Left renal cortex interstitium (tissue), 4 donors: ENCODE measurements at regions not wholly inside any gene's neighbourhood (a gene's known extent, or its start where the extent isn't known, plus 50 kb on each side); places are given as distances from the start of the nearest gene placed in this dataset.
"Not testable (repeated sequence)": the region's sequence is repeated elsewhere in the genome, so short reads cannot be mapped to it uniquely, and the experiment has no call there.

Experiments used
- DNase-seq, 4 donors: peaks; one replicate each; pipeline ENCODE4 v3.0.0-alpha.2; 2013; ENCODE audit warnings: low read depth in 4 of 4, low spot score in 2 of 4, missing footprints in 1 of 4

- no peak for DNase-seq
These were observed 487.4 kb downstream of the ADCYAP1 start for GRCh38 chr18:1392046-1392445.

DNA sequence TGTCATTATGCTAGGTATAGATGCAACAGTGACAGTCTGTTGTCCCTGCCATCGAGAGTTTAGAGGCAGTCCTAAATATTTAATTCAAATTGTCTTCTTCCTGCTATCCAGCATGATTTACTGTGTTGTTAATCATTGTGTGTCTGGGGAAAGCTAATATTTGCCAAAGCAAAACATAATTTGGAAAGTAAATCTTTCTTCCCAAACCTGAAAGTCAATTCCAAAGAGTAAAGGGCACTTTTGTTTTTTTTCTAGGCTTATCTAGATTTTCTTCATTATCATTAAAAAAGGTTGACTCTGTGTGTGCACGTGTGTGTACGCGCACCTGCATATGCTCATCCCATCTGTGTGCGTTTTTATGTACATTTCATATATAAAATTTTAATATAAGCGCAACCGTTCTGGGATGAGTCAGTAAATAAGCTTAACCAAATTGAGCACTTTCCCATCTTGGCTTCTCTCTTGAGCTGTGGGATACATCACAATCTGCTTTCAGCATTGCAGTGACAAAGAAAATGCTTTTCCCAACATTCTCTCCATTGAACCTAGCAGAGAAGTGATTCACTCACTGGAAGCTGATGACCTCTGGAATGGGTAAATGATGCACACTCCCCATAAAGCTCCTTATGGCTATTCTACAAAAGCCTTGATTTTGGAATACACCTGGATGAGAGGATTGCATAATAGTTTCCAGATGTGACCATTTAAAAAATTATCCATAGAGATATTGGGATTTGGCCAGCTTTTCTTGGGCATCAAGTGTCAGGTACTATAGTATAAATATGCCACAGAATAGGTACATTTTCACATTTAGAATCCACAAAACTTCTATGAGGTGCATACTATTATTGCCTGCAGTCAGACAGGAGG lies 488.4 kb downstream of the ADCYAP1 start:
- no peak for DNase-seq

DNA sequence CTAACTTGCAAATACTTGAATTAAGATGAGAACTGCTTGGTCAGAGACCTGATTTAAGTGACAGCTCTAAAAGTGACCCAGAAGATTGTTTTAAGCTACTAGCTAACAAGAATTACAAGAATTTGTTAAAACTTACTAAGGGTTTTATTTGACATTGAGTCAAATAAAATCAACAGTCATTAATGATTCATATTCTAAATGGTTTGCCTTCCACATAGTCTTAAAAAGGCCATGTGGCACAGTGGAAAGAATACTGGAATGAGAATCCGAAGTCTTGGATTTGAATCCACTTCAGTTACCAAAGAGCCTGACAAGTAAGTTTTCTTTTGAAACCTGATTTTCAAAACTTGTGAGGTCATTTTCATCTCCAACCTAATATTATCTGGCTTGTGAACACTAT lies 489.3 kb downstream of the ADCYAP1 start:
- no peak for DNase-seq

DNA sequence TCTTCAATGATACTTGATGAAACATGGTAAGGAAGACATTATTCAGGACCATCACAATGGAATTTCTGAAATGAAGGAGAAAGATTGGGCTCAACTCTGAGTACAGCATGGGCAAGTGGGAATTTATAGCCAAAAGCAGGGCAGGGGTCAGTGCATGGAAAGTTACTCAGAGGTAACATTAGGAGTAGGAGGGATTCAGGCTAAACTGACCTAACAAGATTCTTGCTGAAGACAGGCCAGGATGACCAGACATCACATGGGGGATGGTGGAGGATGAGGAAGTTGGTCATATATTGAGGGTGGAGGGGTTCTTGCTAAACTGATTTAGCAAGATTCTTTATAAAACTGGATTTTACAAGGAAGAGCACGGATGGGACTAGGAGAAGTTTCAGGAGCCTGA lies 489.8 kb downstream of the ADCYAP1 start:
- no peak for DNase-seq

- no peak for DNase-seq
These were observed 490.3 kb downstream of the ADCYAP1 start for GRCh38 chr18:1394966-1395365.

DNA sequence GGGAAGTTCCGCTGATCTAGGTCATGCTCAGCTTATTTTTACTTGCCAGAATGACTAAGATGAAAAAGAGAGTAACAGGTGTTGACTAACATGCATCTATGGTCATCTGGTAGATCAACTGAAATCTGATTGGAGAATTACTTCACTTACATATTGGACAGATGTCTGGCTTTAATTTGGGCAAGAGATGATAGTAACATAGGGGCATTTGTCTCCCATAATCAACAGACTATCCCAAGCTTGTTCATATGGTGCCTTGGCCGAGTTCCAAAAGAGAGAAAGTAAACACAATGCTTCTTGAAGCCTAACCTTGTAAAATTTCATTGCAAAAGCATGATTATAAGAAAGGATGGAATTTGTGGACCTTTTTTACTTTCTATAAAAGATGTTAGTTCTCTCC lies 503.7 kb downstream of the ADCYAP1 start:
- no peak for DNase-seq

DNA sequence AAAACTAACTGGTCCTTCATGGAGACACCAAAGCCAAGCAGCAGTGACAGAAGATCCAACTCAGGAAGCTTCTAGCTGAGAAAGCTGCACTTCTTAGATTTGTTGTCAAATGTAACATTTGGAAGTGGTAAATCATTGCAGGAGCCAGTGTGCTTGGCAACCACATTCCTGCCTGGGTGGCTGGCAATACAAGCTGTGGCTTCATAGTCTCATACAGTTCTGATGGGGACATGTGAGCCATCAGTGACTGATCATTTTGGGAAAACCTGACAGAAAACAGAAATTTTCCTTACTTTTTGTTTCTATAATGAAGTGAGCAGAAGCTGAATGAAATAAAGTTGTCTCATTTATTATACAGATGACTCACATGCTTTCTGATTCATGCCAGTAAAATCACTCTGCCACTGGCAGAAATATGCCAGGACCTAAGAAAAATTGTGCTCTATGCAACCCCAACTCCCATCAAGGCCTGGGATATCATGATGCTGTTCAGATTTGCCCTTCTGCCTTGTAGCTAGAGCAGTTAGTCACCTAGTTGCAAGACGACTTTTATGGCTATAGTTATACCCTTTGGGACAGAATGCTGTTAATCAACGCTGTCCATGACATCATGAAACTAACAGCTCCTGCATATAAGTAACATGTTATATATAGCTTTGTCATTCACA lies 508.1 kb downstream of the ADCYAP1 start:
- DNase-seq: no peak

- no peak for DNase-seq
These were observed 508.6 kb downstream of the ADCYAP1 start for GRCh38 chr18:1413323-1413675.

DNA sequence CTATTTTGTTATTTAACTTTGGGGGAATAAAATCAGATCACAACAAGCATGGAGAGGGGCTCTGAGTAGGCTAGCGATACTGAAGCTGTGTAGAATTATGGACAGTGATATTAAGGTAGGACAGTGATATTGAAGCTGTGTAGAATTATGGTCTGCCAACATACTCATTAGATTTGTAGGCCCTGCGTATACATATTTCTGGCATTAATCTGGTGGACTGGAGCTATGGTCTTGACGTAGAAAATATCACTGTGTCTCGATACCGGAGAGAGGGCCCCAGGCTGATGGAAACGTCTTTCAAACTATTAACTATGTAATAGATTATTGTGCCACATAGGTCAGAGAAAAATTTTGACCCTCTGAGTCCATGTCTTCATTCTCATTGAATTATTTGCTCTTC lies 511.4 kb downstream of the ADCYAP1 start:
- no peak for DNase-seq

- DNase-seq: no peak
These were observed 516.8 kb downstream of the ADCYAP1 start for GRCh38 chr18:1421502-1421901.

DNA sequence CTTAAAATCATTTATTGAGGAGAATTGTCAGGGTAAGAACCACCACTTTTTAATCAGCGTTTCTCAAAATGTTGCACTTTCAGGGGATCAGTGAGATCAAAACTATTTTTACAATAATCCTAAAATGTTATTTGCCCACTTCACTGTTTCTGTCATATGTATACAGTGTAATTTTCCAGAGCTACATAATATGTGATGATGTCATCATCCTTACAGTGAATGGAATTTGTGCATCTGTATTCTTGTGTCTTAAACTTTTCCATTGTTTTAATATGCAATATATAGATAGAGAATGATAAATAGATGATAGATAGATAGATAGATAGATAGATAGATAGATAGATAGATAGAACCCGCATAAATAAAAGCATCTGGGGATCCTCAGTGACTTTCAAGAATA lies 518.0 kb downstream of the ADCYAP1 start:
- no peak for DNase-seq

- no peak for DNase-seq
These were observed 521.0 kb downstream of the ADCYAP1 start for GRCh38 chr18:1425679-1426078.

- DNase-seq: no peak
These were observed 530.8 kb downstream of the ADCYAP1 start for GRCh38 chr18:1435487-1435886.

DNA sequence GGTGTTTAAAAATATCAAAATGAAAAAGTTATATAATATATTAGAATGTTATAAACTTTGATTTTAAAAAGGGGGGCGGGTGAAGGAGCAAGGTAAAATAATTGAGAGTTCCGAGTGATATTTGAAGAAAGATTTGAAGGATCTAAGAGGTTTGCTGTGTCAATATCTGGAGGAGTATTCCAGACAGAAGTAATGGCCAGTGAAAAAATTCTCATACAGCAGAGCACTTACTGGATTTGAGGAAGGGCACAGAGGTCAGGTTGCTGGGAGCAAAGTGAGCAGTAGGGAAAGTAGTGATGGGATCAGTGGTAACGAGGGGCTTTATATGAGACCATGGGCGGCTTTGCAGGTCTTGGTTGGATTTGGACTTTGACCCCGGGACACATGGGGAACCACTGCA lies 531.5 kb downstream of the ADCYAP1 start:
- DNase-seq: no peak

DNA sequence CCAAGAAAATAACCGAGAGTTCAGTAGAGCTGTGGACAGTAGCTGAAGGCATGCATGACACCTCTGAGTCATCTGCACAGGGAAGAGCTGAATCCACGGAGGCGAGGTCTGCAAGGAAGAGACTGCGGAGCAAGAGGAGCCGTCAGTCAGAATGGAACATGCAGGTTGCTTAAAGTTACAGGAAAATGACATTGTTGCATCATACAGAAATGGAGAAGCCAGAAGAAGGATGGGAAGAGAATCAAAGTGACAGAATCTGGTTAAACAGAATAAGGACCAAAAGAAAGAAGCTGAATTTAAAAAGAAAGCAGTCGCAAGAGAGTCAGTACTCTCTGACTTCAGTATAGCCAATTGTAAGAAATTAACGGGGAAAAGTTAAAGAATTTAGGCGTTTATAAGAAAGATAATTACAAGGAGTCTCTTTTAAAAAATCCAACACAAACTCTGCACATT lies 533.8 kb downstream of the ADCYAP1 start:
- DNase-seq: no peak

GRCh38 chr18:1438967-1439366 lies 534.3 kb downstream of the ADCYAP1 start:
- no peak for DNase-seq

GRCh38 chr18:1444062-1444461 lies 539.4 kb downstream of the ADCYAP1 start:
- not testable (repeated sequence) for DNase-seq

- no peak for DNase-seq
These were observed 542.1 kb downstream of the ADCYAP1 start for GRCh38 chr18:1446765-1447164.

GRCh38 chr18:1452821-1453220 lies 548.1 kb downstream of the ADCYAP1 start:
- DNase-seq: no peak

DNA sequence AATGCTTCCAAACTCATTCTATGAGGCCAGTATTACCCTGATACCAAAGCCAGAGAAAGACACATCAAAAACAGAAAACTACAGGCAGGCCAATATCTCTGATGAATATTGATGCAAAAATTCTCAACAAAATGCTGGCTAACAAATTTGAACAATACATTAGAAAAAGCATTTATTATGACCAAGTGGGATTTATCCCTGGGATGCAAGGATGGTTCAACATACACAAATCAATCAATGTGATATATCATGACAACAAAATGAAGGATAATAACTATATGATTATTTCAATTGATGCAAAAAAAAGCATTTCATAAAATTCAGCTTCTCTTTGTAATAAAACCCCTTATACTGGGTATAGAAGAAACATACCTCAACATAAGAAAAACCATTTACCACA lies 550.9 kb downstream of the ADCYAP1 start:
- DNase-seq: no peak

DNA sequence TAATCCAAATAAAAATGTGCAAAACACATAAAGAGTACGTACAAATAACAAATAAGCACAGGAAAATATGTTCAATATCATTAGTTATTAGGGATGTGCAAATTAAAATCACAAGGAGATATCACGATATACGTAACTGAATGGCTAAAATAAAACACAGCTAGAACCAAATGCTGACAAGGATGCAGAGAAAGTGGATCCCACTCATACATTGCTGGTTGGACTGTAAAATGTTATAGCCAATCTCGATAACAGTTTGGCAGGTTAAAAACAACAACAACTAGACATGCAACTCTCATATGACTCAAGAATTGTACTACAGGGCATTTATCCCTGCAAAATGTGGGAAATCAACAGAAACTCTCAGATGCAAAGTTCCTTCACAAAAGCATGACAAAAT lies 553.9 kb downstream of the ADCYAP1 start:
- DNase-seq: no peak

DNA sequence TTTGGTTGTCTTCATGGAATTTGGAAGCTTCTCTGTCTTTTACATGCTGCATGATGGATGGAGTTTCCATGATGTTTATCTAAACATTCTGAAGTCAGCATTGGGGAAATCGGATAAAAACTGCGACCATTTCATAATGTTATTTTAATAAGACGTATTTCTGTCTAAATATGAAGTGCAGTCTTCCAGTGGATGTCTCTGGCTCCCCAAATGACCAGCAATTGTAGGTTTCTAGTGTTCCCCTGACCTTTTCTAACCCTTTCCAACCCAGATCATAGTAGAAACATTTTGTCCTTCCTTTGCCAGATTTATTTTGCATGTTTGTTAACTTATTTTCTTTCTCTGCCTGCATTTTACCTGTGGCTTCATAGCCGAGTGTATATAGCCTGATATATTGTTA lies 559.3 kb downstream of the ADCYAP1 start:
- no peak for DNase-seq
